Parathyroid adenoma (tissue), 2 donors: ENCODE measurements at regions not wholly inside any gene's neighbourhood (a gene's known extent, or its start where the extent isn't known, plus 50 kb on each side); places are given as distances from the start of the nearest gene placed in this dataset.

ENCODE experiments used
- H2AFZ ChIP-seq: fragments of 300-600 bp; sonication (generic); one replicate; pipeline ENCODE4 v1.7.0; 2017; ENCODE audit warnings: antibody characterized with exemption, mild to moderate bottlenecking
- H3K27ac ChIP-seq: fragments of 300-600 bp; sonication (generic); one replicate; pipeline ENCODE4 v1.7.0; 2017
- H3K27me3 ChIP-seq: fragments of 300-600 bp; sonication (generic); one replicate; pipeline ENCODE4 v1.7.0; 2017; ENCODE audit warnings: low read length; ENCODE audit not compliant: control insufficient read depth, insufficient read depth
- H3K36me3 ChIP-seq: fragments of 300-600 bp; sonication (generic); one replicate; pipeline ENCODE4 v1.7.0; 2017; ENCODE audit warnings: low read length; ENCODE audit not compliant: control insufficient read depth, insufficient read depth
- H3K4me1 ChIP-seq: fragments of 300-600 bp; sonication (generic); one replicate; pipeline ENCODE4 v1.7.0; 2017; ENCODE audit warnings: control low read depth
- H3K4me2 ChIP-seq: fragments of 300-600 bp; sonication (generic); one replicate; pipeline ENCODE4 v1.7.0; 2017; ENCODE audit warnings: low read length
- H3K4me3 ChIP-seq: fragments of 300-600 bp; sonication (generic); one replicate; pipeline ENCODE4 v1.7.0; 2017; ENCODE audit warnings: low read depth, low read length
- H3K79me2 ChIP-seq: fragments of 300-600 bp; sonication (generic); one replicate; pipeline ENCODE4 v1.7.0; 2017; ENCODE audit warnings: control low read depth
- H3K9ac ChIP-seq: fragments of 300-600 bp; sonication (generic); one replicate; pipeline ENCODE4 v1.7.0; 2017; ENCODE audit warnings: mild to moderate bottlenecking
- H3K9me3 ChIP-seq: fragments of 300-600 bp; sonication (generic); one replicate; pipeline ENCODE4 v1.7.0; 2017; ENCODE audit warnings: low read length; ENCODE audit not compliant: control insufficient read depth
- CTCF ChIP-seq: fragments of 300-600 bp; sonication (generic); IDR thresholded peaks from one replicate; pipeline ENCODE4 v1.7.0; 2017; ENCODE audit warnings: antibody characterized with exemption, mild to moderate bottlenecking
- donor health status: primary hyperparathyroidism.

GRCh38 chr16:27692576-27692975 is 142.6 kb downstream of the KATNIP start:
- Histone ChIP-seq H3K27ac (no peak overlapping the region), H3K36me3 (no peaks in the 10 kb centered on the region), H2AFZ (no peak overlapping the region), H3K9me3 (no peaks in the 10 kb centered on the region), H3K27me3 (no peaks in the 10 kb centered on the region), H3K4me3 (no peak overlapping the region), H3K79me2 (no peaks in the 10 kb centered on the region), H3K9ac (no peak overlapping the region), H3K4me2 (no peak overlapping the region), H3K4me1 (no peaks in the 10 kb centered on the region)
- no peak for TF ChIP-seq CTCF

- H3K4me2 ChIP-seq = no peak overlapping the region
- no peak overlapping the region for H3K27ac ChIP-seq
- no peaks in the 10 kb centered on the region for H3K27me3 ChIP-seq
- no peak overlapping the region for H3K9ac ChIP-seq
- H3K36me3 ChIP-seq = no peaks in the 10 kb centered on the region
- H3K4me3 ChIP-seq = no peak overlapping the region
- no peak for TF ChIP-seq CTCF
- H2AFZ ChIP-seq = no peak overlapping the region
- H3K4me1 ChIP-seq = no peaks in the 10 kb centered on the region
- no peaks in the 10 kb centered on the region for H3K9me3 ChIP-seq
- no peaks in the 10 kb centered on the region for H3K79me2 ChIP-seq
Measured at GRCh38 chr16:27695161-27695560, 145.2 kb downstream of the KATNIP start.

GRCh38 chr16:27698266-27698665 is 148.3 kb downstream of the KATNIP start:
- no peak overlapping the region for H2AFZ ChIP-seq
- H3K36me3 ChIP-seq = no peaks in the 10 kb centered on the region
- H3K79me2 ChIP-seq = no peaks in the 10 kb centered on the region
- no peak for TF ChIP-seq CTCF
- no peak overlapping the region for H3K4me2 ChIP-seq
- H3K27ac ChIP-seq = no peak overlapping the region
- H3K4me1 ChIP-seq = no peaks in the 10 kb centered on the region
- no peaks in the 10 kb centered on the region for H3K27me3 ChIP-seq
- no peaks in the 10 kb centered on the region for H3K9me3 ChIP-seq
- no peak overlapping the region for H3K4me3 ChIP-seq
- no peak overlapping the region for H3K9ac ChIP-seq

- no peak overlapping the region for H3K4me2 ChIP-seq
- no peaks in the 10 kb centered on the region for H3K27me3 ChIP-seq
- H3K36me3 ChIP-seq = no peaks in the 10 kb centered on the region
- H3K4me3 ChIP-seq = no peak overlapping the region
- no peaks in the 10 kb centered on the region for H3K4me1 ChIP-seq
- no peak overlapping the region for H3K9ac ChIP-seq
- no peak for TF ChIP-seq CTCF
- H3K27ac ChIP-seq = no peak overlapping the region
- no peak overlapping the region for H2AFZ ChIP-seq
- H3K79me2 ChIP-seq = no peaks in the 10 kb centered on the region
- no peaks in the 10 kb centered on the region for H3K9me3 ChIP-seq
Measured at GRCh38 chr16:27698746-27699145, 148.8 kb downstream of the KATNIP start.

GRCh38 chr16:27699540-27699939 is 149.6 kb downstream of the KATNIP start:
- Histone ChIP-seq H3K4me3 (no peak overlapping the region), H3K9me3 (no peaks in the 10 kb centered on the region), H2AFZ (no peak overlapping the region), H3K4me1 (no peaks in the 10 kb centered on the region), H3K9ac (no peak overlapping the region), H3K79me2 (no peaks in the 10 kb centered on the region), H3K4me2 (no peak overlapping the region), H3K36me3 (no peaks in the 10 kb centered on the region), H3K27me3 (no peaks in the 10 kb centered on the region), H3K27ac (no peak overlapping the region)
- TF ChIP-seq CTCF = no peak
